ENCODE measurements at regions not wholly inside any gene's neighbourhood (a gene's known extent, or its start where the extent isn't known, plus 50 kb on each side); places are given as distances from the start of the nearest gene placed in this dataset.
A peak's percentile ranks its signal among the peaks of the same experiment; 100 is the strongest.

- no peaks in the 10 kb centered on the region for H3K4me1 ChIP-seq (ENCODE audit: control insufficient read depth in 2 of 3, insufficient read depth in 2 of 3, low read depth in 1 of 3, low read length in 3 of 3)
- FAIRE-seq (no peak), DNase-seq (no peak)
- H3K27ac ChIP-seq (ENCODE audit: low read depth in 2 of 2, low read length in 2 of 2): no peak overlapping the region
- no peaks in the 10 kb centered on the region for H3K36me3 ChIP-seq (ENCODE audit: control insufficient read depth in 2 of 3, insufficient read depth in 3 of 3, low read length in 3 of 3)
- intact Hi-C loops (cut with DNase I): no loop called here
- H3K9ac ChIP-seq (ENCODE audit: low read length in 3 of 3): no peak overlapping the region
- TF ChIP-seq, protein P1, sequence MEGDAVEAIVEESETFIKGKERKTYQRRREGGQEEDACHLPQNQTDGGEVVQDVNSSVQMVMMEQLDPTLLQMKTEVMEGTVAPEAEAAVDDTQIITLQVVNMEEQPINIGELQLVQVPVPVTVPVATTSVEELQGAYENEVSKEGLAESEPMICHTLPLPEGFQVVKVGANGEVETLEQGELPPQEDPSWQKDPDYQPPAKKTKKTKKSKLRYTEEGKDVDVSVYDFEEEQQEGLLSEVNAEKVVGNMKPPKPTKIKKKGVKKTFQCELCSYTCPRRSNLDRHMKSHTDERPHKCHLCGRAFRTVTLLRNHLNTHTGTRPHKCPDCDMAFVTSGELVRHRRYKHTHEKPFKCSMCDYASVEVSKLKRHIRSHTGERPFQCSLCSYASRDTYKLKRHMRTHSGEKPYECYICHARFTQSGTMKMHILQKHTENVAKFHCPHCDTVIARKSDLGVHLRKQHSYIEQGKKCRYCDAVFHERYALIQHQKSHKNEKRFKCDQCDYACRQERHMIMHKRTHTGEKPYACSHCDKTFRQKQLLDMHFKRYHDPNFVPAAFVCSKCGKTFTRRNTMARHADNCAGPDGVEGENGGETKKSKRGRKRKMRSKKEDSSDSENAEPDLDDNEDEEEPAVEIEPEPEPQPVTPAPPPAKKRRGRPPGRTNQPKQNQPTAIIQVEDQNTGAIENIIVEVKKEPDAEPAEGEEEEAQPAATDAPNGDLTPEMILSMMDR (IDR thresholded peaks at IDR 0.05; ENCODE audit: borderline replicate concordance, extremely low read depth, insufficient read depth): no peak
- H3K9me3 ChIP-seq (ENCODE audit: control insufficient read depth in 2 of 3, insufficient read depth in 1 of 3, low read length in 3 of 3): no peaks in the 10 kb centered on the region
- no peak overlapping the region for H3K4me3 ChIP-seq (ENCODE audit: low read length in 3 of 3)
- no peaks in the 10 kb centered on the region for H3K27me3 ChIP-seq (ENCODE audit: control insufficient read depth, insufficient read depth, low read length)
Observed at GRCh38 chr4:147311956-147312355, 168.9 kb upstream of the EDNRA start.

DNA sequence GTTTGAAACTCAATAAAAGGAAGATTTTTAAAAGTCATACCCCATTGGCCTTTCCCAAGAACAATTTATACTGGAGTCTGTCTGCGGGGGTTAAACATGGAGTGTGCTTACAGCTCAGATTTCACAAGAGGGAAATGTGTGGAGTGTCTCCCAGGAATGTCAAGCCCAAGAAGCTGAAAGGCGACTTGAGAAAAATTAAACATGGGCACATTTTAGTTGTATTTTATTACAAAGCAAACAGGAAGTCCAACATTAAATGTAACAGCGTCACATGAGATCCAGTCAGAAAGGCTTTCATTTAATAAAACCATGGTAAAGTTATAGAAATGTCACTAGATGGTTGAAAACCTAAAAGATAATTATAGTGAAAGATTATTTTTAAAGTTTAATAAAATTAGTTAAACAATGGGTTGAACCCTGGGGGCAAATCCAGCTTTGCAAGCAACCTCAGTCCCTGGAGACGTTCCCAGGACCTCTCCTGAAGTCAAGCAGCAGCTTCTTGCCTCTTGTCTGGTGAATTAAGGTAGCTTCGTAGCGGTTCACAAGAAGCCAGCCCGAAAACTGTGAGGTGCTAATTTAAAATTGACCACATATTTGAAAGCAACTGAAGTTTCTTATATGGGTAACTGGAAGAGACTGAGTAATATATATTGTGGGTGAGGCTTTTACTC is 168.4 kb upstream of the EDNRA start:
- intact Hi-C loops (cut with DNase I): no loop called here
- Histone ChIP-seq H3K27ac (ENCODE audit: low read depth in 2 of 2, low read length in 2 of 2) (no peak overlapping the region), H3K9me3 (ENCODE audit: control insufficient read depth in 2 of 3, insufficient read depth in 1 of 3, low read length in 3 of 3) (no peaks in the 10 kb centered on the region), H3K9ac (ENCODE audit: low read length in 3 of 3) (no peak overlapping the region), H3K4me3 (ENCODE audit: low read length in 3 of 3) (no peak overlapping the region), H3K4me1 (ENCODE audit: control insufficient read depth in 2 of 3, insufficient read depth in 2 of 3, low read depth in 1 of 3, low read length in 3 of 3) (no peaks in the 10 kb centered on the region), H3K36me3 (ENCODE audit: control insufficient read depth in 2 of 3, insufficient read depth in 3 of 3, low read length in 3 of 3) (no peaks in the 10 kb centered on the region), H3K27me3 (ENCODE audit: control insufficient read depth, insufficient read depth, low read length) (no peaks in the 10 kb centered on the region)
- peak in 4 of 5 donors; percentile 43 to 92 (median 74) for DNase-seq
- TF ChIP-seq, protein P1 (IDR thresholded peaks at IDR 0.05; ENCODE audit: borderline replicate concordance, extremely low read depth, insufficient read depth): no peak
- no peak for FAIRE-seq

DNA sequence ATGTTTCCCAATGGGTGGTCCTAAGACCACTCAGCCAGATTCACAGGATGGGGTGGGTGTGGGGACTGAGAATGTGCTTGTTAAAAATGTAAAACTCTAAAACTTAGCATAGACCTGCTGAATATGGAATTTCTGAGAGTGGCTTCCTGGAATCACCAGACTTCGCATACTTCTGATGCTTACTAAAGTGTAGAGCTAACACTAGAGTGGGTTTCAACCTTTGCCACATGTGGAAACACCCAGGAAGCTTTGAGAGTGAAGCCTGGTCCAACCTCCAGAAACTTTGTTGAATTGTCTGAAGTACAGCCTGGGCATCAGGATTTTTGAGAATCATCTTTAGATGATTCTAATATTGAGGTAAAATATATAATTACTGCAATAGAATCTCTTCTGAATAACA is 167.8 kb upstream of the EDNRA start:
- Histone ChIP-seq H3K27ac (ENCODE audit: low read depth in 2 of 2, low read length in 2 of 2) (no peak overlapping the region), H3K9me3 (ENCODE audit: control insufficient read depth in 2 of 3, insufficient read depth in 1 of 3, low read length in 3 of 3) (no peaks in the 10 kb centered on the region), H3K27me3 (ENCODE audit: control insufficient read depth, insufficient read depth, low read length) (no peaks in the 10 kb centered on the region), H3K4me3 (ENCODE audit: low read length in 3 of 3) (no peak overlapping the region), H3K9ac (ENCODE audit: low read length in 3 of 3) (no peak overlapping the region), H3K36me3 (ENCODE audit: control insufficient read depth in 2 of 3, insufficient read depth in 3 of 3, low read length in 3 of 3) (no peaks in the 10 kb centered on the region), H3K4me1 (ENCODE audit: control insufficient read depth in 2 of 3, insufficient read depth in 2 of 3, low read depth in 1 of 3, low read length in 3 of 3) (no peaks in the 10 kb centered on the region)
- no peak for FAIRE-seq
- TF ChIP-seq, protein P1 (IDR thresholded peaks at IDR 0.05; ENCODE audit: borderline replicate concordance, extremely low read depth, insufficient read depth): no peak
- DNase-seq: no peak
- intact Hi-C loops (cut with DNase I): no loop called here

GRCh38 chr4:147318586-147318985 is 162.3 kb upstream of the EDNRA start:
- H3K9me3 ChIP-seq (ENCODE audit: control insufficient read depth in 2 of 3, insufficient read depth in 1 of 3, low read length in 3 of 3): no peaks in the 10 kb centered on the region
- TF ChIP-seq, protein P1 (IDR thresholded peaks at IDR 0.05; ENCODE audit: borderline replicate concordance, extremely low read depth, insufficient read depth): no peak
- H3K4me1 ChIP-seq (ENCODE audit: control insufficient read depth in 2 of 3, insufficient read depth in 2 of 3, low read depth in 1 of 3, low read length in 3 of 3): peaks cover 0 to 2% (median 0%) of the 10 kb centered on the region in 3 donors
- no peak overlapping the region for H3K27ac ChIP-seq (ENCODE audit: low read depth in 2 of 2, low read length in 2 of 2)
- H3K9ac ChIP-seq (ENCODE audit: low read length in 3 of 3): no peak overlapping the region
- intact Hi-C loops (cut with DNase I): no loop called here
- no peak for DNase-seq
- H3K4me3 ChIP-seq (ENCODE audit: low read length in 3 of 3): no peak overlapping the region
- no peak for FAIRE-seq
- H3K27me3 ChIP-seq (ENCODE audit: control insufficient read depth, insufficient read depth, low read length): no peaks in the 10 kb centered on the region
- no peaks in the 10 kb centered on the region for H3K36me3 ChIP-seq (ENCODE audit: control insufficient read depth in 2 of 3, insufficient read depth in 3 of 3, low read length in 3 of 3)

All from kidney (tissue), 13 donors.